ENCODE measurements at regions not wholly inside any gene's neighbourhood (a gene's known extent, or its start where the extent isn't known, plus 50 kb on each side); places are given as distances from the start of the nearest gene placed in this dataset.

DNA sequence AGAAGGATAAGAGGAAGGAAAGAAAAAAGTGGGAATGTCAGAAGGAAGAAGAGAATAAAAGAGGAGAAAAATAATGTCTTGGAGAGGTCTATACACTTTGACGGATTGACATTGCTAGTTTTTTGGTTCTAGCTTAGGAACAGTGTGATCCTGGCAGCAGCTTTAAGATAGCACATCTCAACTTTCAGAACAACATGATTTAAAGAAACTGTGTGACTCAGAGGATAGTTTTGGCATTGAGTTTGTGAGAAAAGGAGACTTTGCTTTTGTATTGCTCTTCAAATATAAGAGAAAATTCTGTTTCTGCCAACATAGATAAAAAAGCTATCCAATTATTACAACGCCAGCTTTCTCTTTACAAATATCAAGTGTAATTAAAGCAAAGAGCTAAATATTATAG, 260.7 kb upstream of the ARRDC3 start:
- TF ChIP-seq, protein P1, sequence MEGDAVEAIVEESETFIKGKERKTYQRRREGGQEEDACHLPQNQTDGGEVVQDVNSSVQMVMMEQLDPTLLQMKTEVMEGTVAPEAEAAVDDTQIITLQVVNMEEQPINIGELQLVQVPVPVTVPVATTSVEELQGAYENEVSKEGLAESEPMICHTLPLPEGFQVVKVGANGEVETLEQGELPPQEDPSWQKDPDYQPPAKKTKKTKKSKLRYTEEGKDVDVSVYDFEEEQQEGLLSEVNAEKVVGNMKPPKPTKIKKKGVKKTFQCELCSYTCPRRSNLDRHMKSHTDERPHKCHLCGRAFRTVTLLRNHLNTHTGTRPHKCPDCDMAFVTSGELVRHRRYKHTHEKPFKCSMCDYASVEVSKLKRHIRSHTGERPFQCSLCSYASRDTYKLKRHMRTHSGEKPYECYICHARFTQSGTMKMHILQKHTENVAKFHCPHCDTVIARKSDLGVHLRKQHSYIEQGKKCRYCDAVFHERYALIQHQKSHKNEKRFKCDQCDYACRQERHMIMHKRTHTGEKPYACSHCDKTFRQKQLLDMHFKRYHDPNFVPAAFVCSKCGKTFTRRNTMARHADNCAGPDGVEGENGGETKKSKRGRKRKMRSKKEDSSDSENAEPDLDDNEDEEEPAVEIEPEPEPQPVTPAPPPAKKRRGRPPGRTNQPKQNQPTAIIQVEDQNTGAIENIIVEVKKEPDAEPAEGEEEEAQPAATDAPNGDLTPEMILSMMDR (IDR thresholded peaks at IDR 0.05): no peak
- no peak for TF ChIP-seq POLR2A (IDR thresholded peaks at IDR 0.05)
